ENCODE measurements at regions not wholly inside any gene's neighbourhood (a gene's known extent, or its start where the extent isn't known, plus 50 kb on each side); places are given as distances from the start of the nearest gene placed in this dataset.

DNA sequence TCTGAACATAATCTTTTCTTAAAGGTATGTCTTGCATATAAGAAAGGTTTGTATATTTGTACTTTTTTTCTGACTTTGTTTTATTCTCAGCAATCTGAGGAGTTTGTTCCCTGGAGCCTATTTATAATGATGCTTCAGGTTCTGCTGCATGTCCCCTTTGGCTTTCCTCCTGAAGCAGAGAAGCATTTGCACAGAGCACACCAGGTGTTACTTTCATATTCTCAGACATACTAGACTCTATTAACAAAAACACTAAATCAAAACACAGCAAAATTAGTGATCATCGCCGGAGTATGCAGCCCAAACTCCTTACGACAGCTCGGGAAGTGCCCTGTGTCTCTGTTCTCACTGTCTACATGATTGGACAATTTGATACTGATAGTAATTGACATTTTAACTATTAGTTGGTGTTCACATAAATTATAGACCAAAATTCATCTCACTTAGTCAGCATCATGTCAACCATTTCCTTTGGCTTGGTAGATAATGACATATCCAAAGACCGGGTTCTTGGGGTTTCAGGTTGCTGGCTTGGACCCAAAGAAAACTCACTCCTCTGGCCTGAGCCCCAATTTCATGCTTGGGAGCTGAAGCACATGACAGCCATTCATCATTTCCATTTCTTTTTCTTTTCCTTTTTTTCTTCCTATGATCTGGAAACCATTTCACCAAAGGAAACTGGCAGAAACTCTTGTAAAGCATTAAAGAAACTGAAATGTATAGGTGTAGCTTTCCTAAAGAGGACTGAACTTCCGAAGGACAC lies 400.1 kb upstream of the NRP1 start:
- TF ChIP-seq, protein P1, sequence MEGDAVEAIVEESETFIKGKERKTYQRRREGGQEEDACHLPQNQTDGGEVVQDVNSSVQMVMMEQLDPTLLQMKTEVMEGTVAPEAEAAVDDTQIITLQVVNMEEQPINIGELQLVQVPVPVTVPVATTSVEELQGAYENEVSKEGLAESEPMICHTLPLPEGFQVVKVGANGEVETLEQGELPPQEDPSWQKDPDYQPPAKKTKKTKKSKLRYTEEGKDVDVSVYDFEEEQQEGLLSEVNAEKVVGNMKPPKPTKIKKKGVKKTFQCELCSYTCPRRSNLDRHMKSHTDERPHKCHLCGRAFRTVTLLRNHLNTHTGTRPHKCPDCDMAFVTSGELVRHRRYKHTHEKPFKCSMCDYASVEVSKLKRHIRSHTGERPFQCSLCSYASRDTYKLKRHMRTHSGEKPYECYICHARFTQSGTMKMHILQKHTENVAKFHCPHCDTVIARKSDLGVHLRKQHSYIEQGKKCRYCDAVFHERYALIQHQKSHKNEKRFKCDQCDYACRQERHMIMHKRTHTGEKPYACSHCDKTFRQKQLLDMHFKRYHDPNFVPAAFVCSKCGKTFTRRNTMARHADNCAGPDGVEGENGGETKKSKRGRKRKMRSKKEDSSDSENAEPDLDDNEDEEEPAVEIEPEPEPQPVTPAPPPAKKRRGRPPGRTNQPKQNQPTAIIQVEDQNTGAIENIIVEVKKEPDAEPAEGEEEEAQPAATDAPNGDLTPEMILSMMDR (conservative IDR thresholded peaks at IDR 0.05; ENCODE audit: low read depth, low read length), result no peak
- DNase-seq (ENCODE audit: low read depth), result no peak
- H3K4me3 ChIP-seq (ENCODE audit: low read depth, low read length), result no peak overlapping the region

DNA sequence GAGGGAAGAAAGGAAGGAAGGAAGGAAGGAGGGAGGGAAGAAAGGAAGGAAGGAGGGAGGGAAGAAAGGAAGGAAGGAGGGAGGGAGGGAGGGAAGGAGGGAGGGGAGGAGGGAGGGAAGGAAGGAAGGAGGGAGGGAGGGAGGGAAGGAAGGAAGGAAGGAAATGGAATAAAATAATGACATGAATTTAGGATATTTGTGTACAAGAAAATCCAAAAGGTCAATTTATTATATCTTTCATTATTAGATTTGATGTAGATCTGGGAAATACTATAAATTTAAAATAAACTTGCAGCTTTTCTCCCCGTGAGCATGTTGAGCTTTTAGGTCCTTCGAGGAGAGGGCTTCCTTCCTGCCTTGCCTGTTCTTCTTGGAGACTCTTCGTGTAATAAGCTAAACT lies 398.6 kb upstream of the NRP1 start:
- TF ChIP-seq, protein P1 (conservative IDR thresholded peaks at IDR 0.05; ENCODE audit: low read depth, low read length), result no peak

DNA sequence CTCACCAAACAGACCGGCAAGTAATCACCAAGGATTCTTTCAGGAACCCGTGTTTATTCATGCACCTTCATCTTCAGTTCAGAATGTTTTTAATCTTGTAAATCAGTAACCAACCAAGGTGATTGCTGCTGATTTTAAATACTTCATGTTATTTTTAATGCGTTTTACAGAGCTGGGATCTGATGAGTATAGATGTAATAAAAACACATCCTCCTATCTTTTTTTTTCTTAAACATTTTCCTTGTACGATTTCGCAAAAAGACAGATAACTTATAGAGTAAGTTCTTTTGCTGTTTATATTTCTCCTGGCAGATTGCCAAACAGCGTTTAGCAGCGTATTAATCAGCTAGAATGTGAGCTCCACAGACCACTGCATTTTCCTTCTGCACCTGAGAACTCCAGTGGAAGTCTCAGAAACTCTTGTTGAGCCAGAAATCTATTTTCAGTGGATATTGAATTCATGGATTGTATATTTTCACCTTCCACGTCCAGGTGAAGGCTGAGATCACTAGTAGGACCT lies 397.8 kb upstream of the NRP1 start:
- TF ChIP-seq, protein P1 (conservative IDR thresholded peaks at IDR 0.05; ENCODE audit: low read depth, low read length), result no peak
- peak; percentile 79 for DNase-seq (ENCODE audit: low read depth)

More for the DNA sequence above, 398.6 kb upstream of the NRP1 start:
- DNase-seq (ENCODE audit: low read depth), result no peak
- H3K4me3 ChIP-seq (ENCODE audit: low read depth, low read length), result no peak overlapping the region

GRCh38 chr10:33731322-33731721 lies 396.9 kb upstream of the NRP1 start:
- DNase-seq (ENCODE audit: low read depth), result no peak
- TF ChIP-seq, protein P1 (conservative IDR thresholded peaks at IDR 0.05; ENCODE audit: low read depth, low read length), result no peak
- no peak overlapping the region for H3K4me3 ChIP-seq (ENCODE audit: low read depth, low read length)

More for the DNA sequence above, 397.8 kb upstream of the NRP1 start:
- H3K4me3 ChIP-seq (ENCODE audit: low read depth, low read length), result no peak overlapping the region

GRCh38 chr10:33725430-33725829 lies 391.0 kb upstream of the NRP1 start:
- TF ChIP-seq, protein P1 (conservative IDR thresholded peaks at IDR 0.05; ENCODE audit: low read depth, low read length), result no peak
- DNase-seq (ENCODE audit: low read depth), result no peak
- no peak overlapping the region for H3K4me3 ChIP-seq (ENCODE audit: low read depth, low read length)

GRCh38 chr10:33723181-33723580 lies 388.7 kb upstream of the NRP1 start:
- DNase-seq (ENCODE audit: low read depth), result no peak
- no peak overlapping the region for H3K4me3 ChIP-seq (ENCODE audit: low read depth, low read length)
- TF ChIP-seq, protein P1 (conservative IDR thresholded peaks at IDR 0.05; ENCODE audit: low read depth, low read length), result no peak

- DNase-seq (ENCODE audit: low read depth), result peak; percentile 61
- no peak overlapping the region for H3K4me3 ChIP-seq (ENCODE audit: low read depth, low read length)
- TF ChIP-seq, protein P1 (conservative IDR thresholded peaks at IDR 0.05; ENCODE audit: low read depth, low read length), result no peak
Measured at GRCh38 chr10:33722067-33722466, 387.6 kb upstream of the NRP1 start.
